Stimulated activated naive CD8-positive, alpha-beta T cell treated with anti-CD3 and anti-CD28 coated beads, Interleukin-15, amount 100 ng/mL, for 72 hours (primary cell): ENCODE measurements at regions not wholly inside any gene's neighbourhood (a gene's known extent, or its start where the extent isn't known, plus 50 kb on each side); places are given as distances from the start of the nearest gene placed in this dataset.

ENCODE experiments used
- ATAC-seq: fragments of 150-1000 bp; cut with Tn5 transposase; 2 replicates; pipeline ENCODE4 v1.10.0; 2021; ENCODE audit warnings: mild to moderate bottlenecking, moderate library complexity
- DNase-seq, 2 donors: peaks; one replicate each; pipeline ENCODE4 v3.0.0; 2021 to 2022
- H3K27ac Mint-ChIP-seq, 2 donors: one replicate each; pipeline ENCODE4 v1.8.0; 2022; ENCODE audit warnings: mild to moderate bottlenecking in 2 of 2, mixed read lengths in 2 of 2, moderate library complexity in 2 of 2
- H3K27me3 Mint-ChIP-seq: one replicate; pipeline ENCODE4 v1.8.0; 2022; ENCODE audit warnings: mixed read lengths
- H3K4me1 Mint-ChIP-seq: one replicate; pipeline ENCODE4 v1.8.0; 2022; ENCODE audit warnings: mild to moderate bottlenecking, mixed read lengths
- H3K4me3 Mint-ChIP-seq, 2 donors: one replicate each; pipeline ENCODE4 v1.8.0; 2022; ENCODE audit warnings: mild to moderate bottlenecking in 2 of 2, mixed read lengths in 2 of 2, moderate library complexity in 1 of 2
- H3K9me3 Mint-ChIP-seq, 2 donors: one replicate each; pipeline ENCODE4 v1.8.0; 2022; ENCODE audit warnings: mixed read lengths in 2 of 2

DNA sequence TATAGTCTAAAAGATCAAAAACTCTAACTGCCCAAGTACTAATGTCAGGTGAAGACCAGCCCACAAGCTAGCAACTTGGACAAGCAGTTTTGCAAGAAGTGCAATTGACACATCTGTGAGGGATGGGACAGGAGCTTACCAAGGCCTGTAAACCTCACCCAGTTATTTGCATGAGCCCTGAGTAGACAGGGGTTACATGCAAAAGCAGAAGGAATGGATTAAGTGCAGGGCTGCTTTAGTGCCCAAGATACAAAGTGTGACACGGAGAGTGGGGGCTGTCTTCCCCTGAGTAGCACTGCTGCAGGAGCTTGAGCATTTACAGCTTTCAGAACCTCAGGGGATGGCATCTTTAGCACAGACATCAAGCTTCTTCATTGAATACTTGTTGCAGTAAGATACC is 286.7 kb downstream of the ELAVL2 start:
- Mint-ChIP-seq H3K4me3 (no peak overlapping the region), H3K27me3 (peaks cover 22% of the 10 kb centered on the region), H3K27ac (no peak overlapping the region), H3K9me3 (peaks cover 0 to 6% of the 10 kb centered on the region in 2 donors), H3K4me1 (peaks cover 12% of the 10 kb centered on the region)
- ATAC-seq (no peak), DNase-seq (no peak)

DNA sequence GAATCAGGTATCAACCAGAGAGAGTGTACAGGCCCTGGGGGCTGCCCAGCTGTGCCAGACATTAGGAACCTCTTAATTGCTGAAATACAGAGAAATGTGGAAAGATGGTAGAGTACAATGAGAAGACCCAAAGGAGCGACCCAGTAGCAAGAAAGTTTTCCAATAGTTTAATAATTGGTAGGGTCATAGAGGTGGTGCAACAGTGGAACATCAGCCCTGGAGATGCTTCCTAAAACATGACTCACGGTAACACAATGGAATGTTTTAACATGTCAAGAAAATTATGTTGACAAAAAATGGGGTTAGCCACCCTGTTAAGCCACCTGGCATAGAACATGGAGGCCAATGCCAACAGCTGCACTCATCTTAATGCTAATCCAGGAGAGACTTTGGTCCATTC is 284.1 kb downstream of the ELAVL2 start:
- no peak overlapping the region for H3K27ac Mint-ChIP-seq

DNA sequence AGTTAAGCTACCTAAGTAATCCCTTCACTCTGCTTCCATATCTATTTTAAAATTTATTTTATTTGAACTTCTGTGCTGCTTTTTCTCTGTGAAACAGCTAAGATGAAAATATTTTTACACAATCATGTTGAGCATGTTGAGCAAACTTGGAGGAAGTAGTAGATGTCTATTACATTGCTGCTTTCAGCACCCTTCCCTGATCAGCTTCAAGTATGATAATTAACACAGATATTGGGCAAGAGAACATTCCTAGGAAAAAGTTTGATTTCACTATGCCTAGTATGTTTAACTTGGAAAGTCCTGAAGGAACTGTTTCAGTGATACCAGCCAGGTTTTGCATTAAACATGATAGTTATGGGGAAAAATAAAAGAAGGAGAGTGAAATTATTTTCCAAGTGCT is 283.6 kb downstream of the ELAVL2 start:
- H3K4me1 Mint-ChIP-seq: peaks cover 8% of the 10 kb centered on the region
- DNase-seq (no peak), ATAC-seq (no peak)
- no peak overlapping the region for H3K27ac Mint-ChIP-seq
- no peak overlapping the region for H3K4me3 Mint-ChIP-seq
- peaks cover 15 to 20% of the 10 kb centered on the region in 2 donors for H3K9me3 Mint-ChIP-seq
- H3K27me3 Mint-ChIP-seq: peaks cover 15% of the 10 kb centered on the region

More for the DNA sequence above, 284.1 kb downstream of the ELAVL2 start:
- H3K4me1 Mint-ChIP-seq: peaks cover 12% of the 10 kb centered on the region
- H3K4me3 Mint-ChIP-seq: no peak overlapping the region
- H3K9me3 Mint-ChIP-seq: peaks cover 13 to 16% of the 10 kb centered on the region in 2 donors
- DNase-seq (no peak), ATAC-seq (no peak)
- H3K27me3 Mint-ChIP-seq: peaks cover 19% of the 10 kb centered on the region

- Mint-ChIP-seq H3K4me1 (peaks cover 3% of the 10 kb centered on the region), H3K27ac (no peak overlapping the region), H3K4me3 (no peak overlapping the region), H3K9me3 (peaks cover 15 to 20% of the 10 kb centered on the region in 2 donors), H3K27me3 (peaks cover 10% of the 10 kb centered on the region)
- no peak for ATAC-seq
- no peak for DNase-seq
Observed at GRCh38 chr9:23542927-23543326, 283.1 kb downstream of the ELAVL2 start.

DNA sequence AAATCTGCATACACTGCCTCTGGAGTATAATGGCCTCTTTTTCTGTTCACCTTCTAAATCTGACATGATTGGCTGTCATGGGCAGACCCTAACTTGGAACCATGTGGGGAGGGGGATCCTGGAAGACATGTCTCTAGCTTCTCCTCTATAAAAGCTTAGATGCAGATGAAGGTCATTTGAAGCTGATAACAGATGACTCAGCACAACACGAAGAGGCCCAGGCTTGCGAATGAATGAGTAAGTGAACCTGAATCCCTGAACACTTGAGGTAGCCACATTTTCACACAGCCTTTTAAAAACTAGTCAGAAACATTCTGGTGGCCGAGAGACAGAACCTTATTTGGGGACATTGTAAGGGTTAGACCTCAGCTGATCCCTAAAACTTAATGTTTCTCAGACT is 282.6 kb downstream of the ELAVL2 start:
- no peak overlapping the region for H3K4me3 Mint-ChIP-seq
- no peak for DNase-seq
- no peaks in the 10 kb centered on the region for H3K4me1 Mint-ChIP-seq
- no peak for ATAC-seq
- H3K27ac Mint-ChIP-seq: no peak overlapping the region
- H3K27me3 Mint-ChIP-seq: peaks cover 5% of the 10 kb centered on the region
- peaks cover 15 to 20% of the 10 kb centered on the region in 2 donors for H3K9me3 Mint-ChIP-seq

- Mint-ChIP-seq H3K4me1 (no peaks in the 10 kb centered on the region), H3K27ac (no peak overlapping the region), H3K9me3 (peaks cover 21 to 26% of the 10 kb centered on the region in 2 donors), H3K27me3 (no peaks in the 10 kb centered on the region), H3K4me3 (no peak overlapping the region)
- no peak for DNase-seq
- ATAC-seq: no peak
Observed at GRCh38 chr9:23545728-23546127, 280.3 kb downstream of the ELAVL2 start.

GRCh38 chr9:23551311-23551721 is 274.7 kb downstream of the ELAVL2 start:
- DNase-seq (no peak), ATAC-seq (no peak)
- H3K4me3 Mint-ChIP-seq: no peak overlapping the region
- H3K27me3 Mint-ChIP-seq: no peaks in the 10 kb centered on the region
- no peaks in the 10 kb centered on the region for H3K4me1 Mint-ChIP-seq
- no peak overlapping the region for H3K27ac Mint-ChIP-seq
- H3K9me3 Mint-ChIP-seq: peaks cover 15 to 16% of the 10 kb centered on the region in 2 donors

DNA sequence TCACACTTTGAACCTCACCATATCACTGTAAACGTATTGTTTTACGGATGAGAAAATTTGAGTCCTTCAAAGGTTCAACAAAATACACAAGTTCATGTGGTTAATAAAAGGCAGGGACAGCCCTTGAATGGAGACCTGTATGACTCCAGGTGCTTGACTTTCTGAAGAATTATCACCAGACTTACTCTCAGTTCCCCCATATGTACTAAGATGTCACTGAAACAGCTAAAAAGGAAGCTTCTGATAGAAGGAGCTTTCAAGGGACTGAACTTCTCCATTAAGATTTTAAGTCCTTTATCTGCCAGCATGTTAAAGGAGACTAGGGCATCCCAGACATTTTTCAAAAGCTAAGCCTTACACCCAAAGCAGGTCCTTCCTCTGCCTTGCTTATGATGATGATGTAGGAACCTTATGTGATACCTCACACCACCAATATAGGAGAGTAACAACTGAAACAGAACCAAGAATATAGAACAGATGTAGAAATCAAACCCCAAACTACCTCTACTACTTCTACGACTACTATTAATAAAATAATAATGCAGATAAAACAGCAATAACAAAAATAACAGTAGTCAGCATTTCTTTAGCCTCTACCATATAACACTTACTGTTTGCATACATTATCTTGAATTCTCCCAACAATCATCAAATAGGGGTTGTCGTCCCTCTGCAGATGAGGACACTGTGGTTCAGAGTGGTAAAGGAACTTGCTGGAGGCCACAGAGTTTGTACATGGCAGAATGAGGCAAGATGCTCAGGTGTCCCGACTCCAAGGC is 273.9 kb downstream of the ELAVL2 start:
- no peak for ATAC-seq
- H3K4me1 Mint-ChIP-seq: no peaks in the 10 kb centered on the region
- H3K4me3 Mint-ChIP-seq: no peak overlapping the region
- peaks cover 7% of the 10 kb centered on the region for H3K27me3 Mint-ChIP-seq
- peaks cover 14 to 15% of the 10 kb centered on the region in 2 donors for H3K9me3 Mint-ChIP-seq
- H3K27ac Mint-ChIP-seq: no peak overlapping the region
- DNase-seq: no peak

- no peaks in the 10 kb centered on the region for H3K4me1 Mint-ChIP-seq
- no peak overlapping the region for H3K4me3 Mint-ChIP-seq
- ATAC-seq (no peak), DNase-seq (no peak)
- no peak overlapping the region for H3K27ac Mint-ChIP-seq
- peaks cover 13 to 14% of the 10 kb centered on the region in 2 donors for H3K9me3 Mint-ChIP-seq
- peaks cover 7% of the 10 kb centered on the region for H3K27me3 Mint-ChIP-seq
Observed at GRCh38 chr9:23552876-23553601, 273.0 kb downstream of the ELAVL2 start.

- peaks cover 11 to 13% of the 10 kb centered on the region in 2 donors for H3K9me3 Mint-ChIP-seq
- H3K27ac Mint-ChIP-seq: no peak overlapping the region
- H3K27me3 Mint-ChIP-seq: peaks cover 7% of the 10 kb centered on the region
- no peak for ATAC-seq
- no peak overlapping the region for H3K4me3 Mint-ChIP-seq
- DNase-seq: no peak
- no peaks in the 10 kb centered on the region for H3K4me1 Mint-ChIP-seq
Observed at GRCh38 chr9:23554686-23555085, 271.4 kb downstream of the ELAVL2 start.

- no peak overlapping the region for H3K4me3 Mint-ChIP-seq
- no peaks in the 10 kb centered on the region for H3K4me1 Mint-ChIP-seq
- no peak overlapping the region for H3K27ac Mint-ChIP-seq
- DNase-seq: no peak
- no peak for ATAC-seq
- H3K27me3 Mint-ChIP-seq: peaks cover 7% of the 10 kb centered on the region
- peaks cover 6 to 14% of the 10 kb centered on the region in 2 donors for H3K9me3 Mint-ChIP-seq
Observed at GRCh38 chr9:23555851-23556250, 270.2 kb downstream of the ELAVL2 start.

DNA sequence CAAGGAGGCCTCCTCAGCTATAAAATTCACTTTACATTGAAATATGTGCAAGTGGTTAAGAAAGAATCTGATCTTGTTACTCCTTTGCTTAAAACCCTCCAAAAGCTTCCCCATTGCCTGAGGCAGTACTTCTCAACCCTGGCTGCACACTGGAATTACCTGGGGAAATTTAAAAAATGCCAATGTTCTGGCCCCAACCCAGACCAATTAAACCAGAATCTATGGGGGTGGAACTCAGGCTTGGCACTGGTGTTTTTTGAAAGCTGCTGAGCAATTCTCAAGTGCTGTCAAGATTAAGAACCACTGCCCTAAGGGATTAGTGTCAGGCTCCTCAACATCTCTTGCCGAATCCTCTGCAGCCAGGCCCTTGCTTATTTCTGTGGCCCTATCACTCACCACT is 269.6 kb downstream of the ELAVL2 start:
- ATAC-seq (no peak), DNase-seq (no peak)
- peaks cover 6 to 14% of the 10 kb centered on the region in 2 donors for H3K9me3 Mint-ChIP-seq
- no peak overlapping the region for H3K27ac Mint-ChIP-seq
- no peaks in the 10 kb centered on the region for H3K4me1 Mint-ChIP-seq
- peaks cover 7% of the 10 kb centered on the region for H3K27me3 Mint-ChIP-seq
- H3K4me3 Mint-ChIP-seq: no peak overlapping the region

DNA sequence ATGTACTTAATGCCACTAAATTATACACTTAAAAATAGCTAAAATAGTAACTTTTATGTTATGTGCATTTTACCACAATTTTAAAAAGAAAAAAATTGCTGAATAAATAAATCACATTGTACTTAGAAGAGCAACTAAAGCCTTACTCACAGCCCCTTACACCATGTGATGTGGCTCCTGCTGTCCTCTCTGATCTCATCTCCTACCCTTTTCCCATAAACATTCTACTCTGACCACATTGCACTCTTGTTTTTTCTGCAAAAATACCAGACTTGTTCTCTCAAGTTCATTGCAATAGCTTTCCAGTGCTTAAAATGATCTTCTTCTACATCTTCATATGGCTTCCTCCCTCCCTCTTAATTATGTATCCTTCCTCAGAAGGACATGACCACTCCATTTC is 268.4 kb downstream of the ELAVL2 start:
- ATAC-seq: no peak
- Mint-ChIP-seq H3K4me1 (no peaks in the 10 kb centered on the region), H3K9me3 (peaks cover 6 to 14% of the 10 kb centered on the region in 2 donors), H3K27me3 (peaks cover 7% of the 10 kb centered on the region), H3K4me3 (no peak overlapping the region), H3K27ac (no peak overlapping the region)
- DNase-seq: no peak

GRCh38 chr9:23559522-23559921 is 266.5 kb downstream of the ELAVL2 start:
- no peak for ATAC-seq
- H3K4me3 Mint-ChIP-seq: no peak overlapping the region

DNA sequence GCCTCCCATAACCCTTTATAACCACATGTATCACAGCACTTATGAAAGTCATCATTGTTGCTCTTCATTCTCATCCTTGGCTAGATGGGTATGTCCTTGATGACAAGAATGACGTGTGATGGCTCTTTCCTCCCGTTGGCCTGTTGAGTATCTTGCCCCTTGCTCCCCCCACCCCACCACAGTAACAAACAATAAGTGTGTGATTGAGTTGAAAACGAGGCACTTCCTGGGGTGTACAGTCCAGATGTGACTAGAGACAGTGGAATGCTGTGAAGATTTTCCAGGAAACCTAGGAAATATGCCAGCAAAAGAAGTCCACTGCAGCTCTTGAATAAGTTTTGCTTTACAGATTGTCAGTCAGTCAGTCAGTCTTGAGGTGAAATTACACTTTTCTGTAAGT is 262.5 kb downstream of the ELAVL2 start:
- DNase-seq: no peak
- H3K9me3 Mint-ChIP-seq: peaks cover 0 to 14% of the 10 kb centered on the region in 2 donors
- no peaks in the 10 kb centered on the region for H3K27me3 Mint-ChIP-seq
- ATAC-seq: no peak
- H3K4me3 Mint-ChIP-seq: no peak overlapping the region
- no peak overlapping the region for H3K27ac Mint-ChIP-seq
- no peaks in the 10 kb centered on the region for H3K4me1 Mint-ChIP-seq

More at GRCh38 chr9:23559522-23559921, 266.5 kb downstream of the ELAVL2 start:
- no peaks in the 10 kb centered on the region for H3K4me1 Mint-ChIP-seq
- H3K27me3 Mint-ChIP-seq: peaks cover 7% of the 10 kb centered on the region
- H3K27ac Mint-ChIP-seq: no peak overlapping the region
- peaks cover 6 to 22% of the 10 kb centered on the region in 2 donors for H3K9me3 Mint-ChIP-seq
- no peak for DNase-seq

GRCh38 chr9:23567516-23568165 is 258.4 kb downstream of the ELAVL2 start:
- DNase-seq (no peak), ATAC-seq (no peak)
- Mint-ChIP-seq H3K27me3 (no peaks in the 10 kb centered on the region), H3K4me3 (no peak overlapping the region), H3K4me1 (no peaks in the 10 kb centered on the region), H3K27ac (no peak overlapping the region), H3K9me3 (peaks cover 7 to 18% of the 10 kb centered on the region in 2 donors)
